ENCODE measurements at regions not wholly inside any gene's neighbourhood (a gene's known extent, or its start where the extent isn't known, plus 50 kb on each side); places are given as distances from the start of the nearest gene placed in this dataset.

DNA sequence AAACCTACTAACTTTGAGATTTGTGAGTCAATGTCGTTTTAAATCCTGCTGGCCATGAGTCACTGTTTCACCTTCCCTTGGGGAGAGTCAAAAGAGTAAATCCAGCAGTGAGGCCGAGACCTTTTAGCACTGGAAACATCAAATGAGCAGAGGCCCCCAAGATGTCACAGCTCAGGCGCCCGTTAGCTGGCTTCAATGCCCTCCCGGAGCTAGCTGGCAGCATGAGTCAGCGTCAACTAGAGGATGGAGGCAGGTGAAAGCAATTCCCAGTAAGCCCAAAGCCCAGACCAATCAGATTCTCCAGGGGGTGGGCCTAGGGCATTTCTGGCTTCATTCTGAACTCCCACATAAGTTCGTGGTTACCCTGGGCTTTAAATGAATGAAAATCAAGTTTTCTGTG is 170.9 kb downstream of the CLCN4 start:
- BruUV-seq (replicated peaks) = no TSS peak
- Histone ChIP-seq H2AFZ (ENCODE audit: low read depth, low read length, poor library complexity, severe bottlenecking) (peak overlapping the region; percentile 77), H3K4me1 (ENCODE audit: control insufficient read depth in 1 of 2, insufficient read depth in 2 of 2, low read length in 2 of 2) (peaks cover 7 to 12% of the 10 kb centered on the region in 2 experiments; a peak in 3 of 4 replicates), H3K27ac (ENCODE audit: low read depth, low read length) (no peak overlapping the region), H3K9me2 (ENCODE audit: insufficient read depth) (no peaks in the 10 kb centered on the region), H3K36me3 (ENCODE audit: control insufficient read depth in 1 of 2, insufficient read depth in 2 of 2, low read length in 2 of 2) (no peaks in the 10 kb centered on the region), H4K20me1 (ENCODE audit: insufficient read depth) (no peaks in the 10 kb centered on the region), H3K9ac (ENCODE audit: low read length) (no peak overlapping the region), H3K4me3 (replicated peaks in 1 of 2; ENCODE audit: low read depth in 1 of 2, low read length in 2 of 2) (no peak overlapping the region), H3K9me3 (ENCODE audit: control insufficient read depth in 1 of 2, insufficient read depth in 1 of 2, low read depth in 1 of 2, low read length in 2 of 2) (no peaks in the 10 kb centered on the region), H3K27me3 (ENCODE audit: insufficient read depth, low read length) (no peaks in the 10 kb centered on the region), H3K79me2 (ENCODE audit: insufficient read depth, low read length) (no peaks in the 10 kb centered on the region), H3K4me2 (ENCODE audit: low read length) (peak overlapping the region; percentile 53)
- ChIA-PET CTCF (no interaction called here), RAD21 (ENCODE audit: low non-redundant PET in 1 of 2, low total read pairs in 2 of 2, uncharacterized antibody in 2 of 2, unreplicated experiment in 2 of 2) (no interaction called here), POLR2A (no interaction called here)
- ATAC-seq = peak; percentile 93
- intact Hi-C loops (cut with micrococcal nuclease) = no loop called here
- peak; percentile 34 for DNase-seq (ENCODE audit: low read depth, low spot score)
- TF ChIP-seq CEBPB (IDR thresholded peaks at IDR 0.05; ENCODE audit: low read depth) (no peak), MAX (IDR thresholded peaks at IDR 0.05) (peak; percentile 71), TCF7L2 (IDR thresholded peaks at IDR 0.05; ENCODE audit: borderline replicate concordance, extremely low read depth, insufficient read depth, insufficient read length) (peak; percentile 69), JUND (IDR thresholded peaks at IDR 0.05) (peak; percentile 20; the same call in 1 of the 2 replicates), RAD21 (IDR thresholded peaks at IDR 0.05; ENCODE audit: low read depth) (no peak), POLR2A (IDR thresholded peaks at IDR 0.05; ENCODE audit: borderline replicate concordance, extremely low read depth, insufficient read depth, insufficient read length) (no peak), FOSL1 (IDR thresholded peaks at IDR 0.05; ENCODE audit: low read depth) (no peak), ZFX (IDR thresholded peaks at IDR 0.05) (no peak), CTCF (IDR thresholded peaks at IDR 0.05 in 2 of 3, conservative IDR thresholded peaks at IDR 0.05 in 1 of 3; ENCODE audit: borderline replicate concordance in 1 of 3, insufficient read depth in 1 of 3, low read depth in 2 of 3, low read length in 2 of 3) (no peak), EZH2phosphoT487 (IDR thresholded peaks at IDR 0.05; ENCODE audit: borderline replicate concordance) (no peak), EZH2 (IDR thresholded peaks at IDR 0.05) (no peak), SP1 (IDR thresholded peaks at IDR 0.05; ENCODE audit: low read depth) (0 out of 2 replicates have a peak, but pooled peaks have one; percentile 9), CBX3 (IDR thresholded peaks at IDR 0.05; ENCODE audit: low read depth) (no peak), EGR1 (IDR thresholded peaks at IDR 0.05; ENCODE audit: low read depth) (no peak), ELF1 (IDR thresholded peaks at IDR 0.05; ENCODE audit: borderline replicate concordance, low read depth) (no peak)
- TF ChIP-seq, protein P1, sequence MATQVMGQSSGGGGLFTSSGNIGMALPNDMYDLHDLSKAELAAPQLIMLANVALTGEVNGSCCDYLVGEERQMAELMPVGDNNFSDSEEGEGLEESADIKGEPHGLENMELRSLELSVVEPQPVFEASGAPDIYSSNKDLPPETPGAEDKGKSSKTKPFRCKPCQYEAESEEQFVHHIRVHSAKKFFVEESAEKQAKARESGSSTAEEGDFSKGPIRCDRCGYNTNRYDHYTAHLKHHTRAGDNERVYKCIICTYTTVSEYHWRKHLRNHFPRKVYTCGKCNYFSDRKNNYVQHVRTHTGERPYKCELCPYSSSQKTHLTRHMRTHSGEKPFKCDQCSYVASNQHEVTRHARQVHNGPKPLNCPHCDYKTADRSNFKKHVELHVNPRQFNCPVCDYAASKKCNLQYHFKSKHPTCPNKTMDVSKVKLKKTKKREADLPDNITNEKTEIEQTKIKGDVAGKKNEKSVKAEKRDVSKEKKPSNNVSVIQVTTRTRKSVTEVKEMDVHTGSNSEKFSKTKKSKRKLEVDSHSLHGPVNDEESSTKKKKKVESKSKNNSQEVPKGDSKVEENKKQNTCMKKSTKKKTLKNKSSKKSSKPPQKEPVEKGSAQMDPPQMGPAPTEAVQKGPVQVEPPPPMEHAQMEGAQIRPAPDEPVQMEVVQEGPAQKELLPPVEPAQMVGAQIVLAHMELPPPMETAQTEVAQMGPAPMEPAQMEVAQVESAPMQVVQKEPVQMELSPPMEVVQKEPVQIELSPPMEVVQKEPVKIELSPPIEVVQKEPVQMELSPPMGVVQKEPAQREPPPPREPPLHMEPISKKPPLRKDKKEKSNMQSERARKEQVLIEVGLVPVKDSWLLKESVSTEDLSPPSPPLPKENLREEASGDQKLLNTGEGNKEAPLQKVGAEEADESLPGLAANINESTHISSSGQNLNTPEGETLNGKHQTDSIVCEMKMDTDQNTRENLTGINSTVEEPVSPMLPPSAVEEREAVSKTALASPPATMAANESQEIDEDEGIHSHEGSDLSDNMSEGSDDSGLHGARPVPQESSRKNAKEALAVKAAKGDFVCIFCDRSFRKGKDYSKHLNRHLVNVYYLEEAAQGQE (IDR thresholded peaks at IDR 0.05; ENCODE audit: low read depth) = no peak

Measured in HCT116 (cell line).